Smooth muscle cell (in vitro differentiated cells): ENCODE measurements at regions not wholly inside any gene's neighbourhood (a gene's known extent, or its start where the extent isn't known, plus 50 kb on each side); places are given as distances from the start of the nearest gene placed in this dataset.

Source experiments
- DNase-seq: peaks from one replicate; lab custom pipeline; 2025; ENCODE audit not compliant: unreplicated experiment; lab: John Stamatoyannopoulos, UW
- H2AFZ ChIP-seq: fragments of 200-600 bp; sonication (generic); 2 replicates; pipeline ENCODE4 v1.6.0; 2016; ENCODE audit warnings: antibody characterized with exemption, low read depth, mild to moderate bottlenecking
- H3F3A ChIP-seq: fragments of 200-600 bp; sonication (generic); 2 replicates; pipeline ENCODE4 v1.6.0; 2017; ENCODE audit warnings: antibody characterized with exemption, low read depth
- H3K27ac ChIP-seq: fragments of 200-600 bp; sonication (generic); 2 replicates; pipeline ENCODE4 v1.5.1; 2016; ENCODE audit warnings: low read depth, mild to moderate bottlenecking
- H3K27me3 ChIP-seq: fragments of 200-600 bp; sonication (generic); 2 replicates; pipeline ENCODE4 v1.6.1; 2016; ENCODE audit warnings: low read depth, mild to moderate bottlenecking
- H3K36me3 ChIP-seq: fragments of 200-600 bp; sonication (generic); 2 replicates; pipeline ENCODE4 v1.5.1; 2016; ENCODE audit warnings: low read depth
- H3K4me1 ChIP-seq: fragments of 200-600 bp; sonication (generic); 2 replicates; pipeline ENCODE4 v1.5.1; 2016; ENCODE audit warnings: low read depth
- H3K4me2 ChIP-seq: fragments of 200-600 bp; sonication (generic); 2 replicates; pipeline ENCODE4 v1.6.0; 2016; ENCODE audit warnings: mild to moderate bottlenecking
- H3K4me3 ChIP-seq: fragments of 200-600 bp; sonication (generic); 2 replicates; pipeline ENCODE4 v1.5.1; 2016; ENCODE audit warnings: mild to moderate bottlenecking
- H3K79me2 ChIP-seq: fragments of 200-600 bp; sonication (generic); 2 replicates; pipeline ENCODE4 v1.6.0; 2016; ENCODE audit warnings: low read depth, mild to moderate bottlenecking
- H3K9ac ChIP-seq: fragments of 200-600 bp; sonication (generic); 2 replicates; pipeline ENCODE4 v1.6.0; 2016; ENCODE audit warnings: low read depth
- H3K9me3 ChIP-seq: fragments of 200-600 bp; sonication (generic); replicated peaks from 2 replicates; pipeline ENCODE4 v1.5.1; 2016; ENCODE audit warnings: low read depth
- H4K20me1 ChIP-seq: fragments of 200-600 bp; sonication (generic); 2 replicates; pipeline ENCODE4 v1.6.0; 2016; ENCODE audit warnings: low read depth
- WGBS: methylation state at CpG from one replicate; pipeline ENCODE4 v1.1.7; 2016; ENCODE audit warnings: low lambda C conversion rate; 5-methylcytosine and 5-hydroxymethylcytosine counted together
- TF ChIP-seq, protein P1 (sequence below): fragments of 200-600 bp; sonication (generic); IDR thresholded peaks from 2 replicates; pipeline ENCODE4 v1.5.1; 2017; ENCODE audit warnings: borderline replicate concordance, mild to moderate bottlenecking, antibody characterized with exemption; ENCODE audit not compliant: insufficient read depth, poor library complexity, severe bottlenecking

DNA sequence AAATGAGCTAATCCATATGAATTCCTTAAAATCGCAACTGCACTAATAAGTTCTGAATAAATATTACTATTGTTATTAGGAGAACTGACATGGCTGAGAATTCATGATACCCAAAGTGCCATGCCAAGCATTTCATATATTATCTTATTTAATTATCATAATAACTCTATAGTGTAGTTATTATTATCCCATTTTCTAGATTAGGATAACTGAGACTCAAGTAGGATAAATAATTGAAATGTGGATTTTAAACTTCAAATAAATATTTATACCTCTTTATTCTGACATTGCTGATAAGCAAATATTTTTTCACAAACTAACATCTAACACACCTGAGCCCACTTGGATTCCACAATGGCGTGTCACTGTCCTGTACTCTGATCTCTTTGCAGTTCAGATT, 492.7 kb downstream of the IRS1 start:
- no peaks in the 10 kb centered on the region for H3K9me3 ChIP-seq
- no peak overlapping the region for H3K27ac ChIP-seq
- 89% methylated on average over 2 of the region's 2 CpGs for WGBS
- no peaks in the 10 kb centered on the region for H3F3A ChIP-seq
- no peaks in the 10 kb centered on the region for H3K4me1 ChIP-seq
- TF ChIP-seq, protein P1, sequence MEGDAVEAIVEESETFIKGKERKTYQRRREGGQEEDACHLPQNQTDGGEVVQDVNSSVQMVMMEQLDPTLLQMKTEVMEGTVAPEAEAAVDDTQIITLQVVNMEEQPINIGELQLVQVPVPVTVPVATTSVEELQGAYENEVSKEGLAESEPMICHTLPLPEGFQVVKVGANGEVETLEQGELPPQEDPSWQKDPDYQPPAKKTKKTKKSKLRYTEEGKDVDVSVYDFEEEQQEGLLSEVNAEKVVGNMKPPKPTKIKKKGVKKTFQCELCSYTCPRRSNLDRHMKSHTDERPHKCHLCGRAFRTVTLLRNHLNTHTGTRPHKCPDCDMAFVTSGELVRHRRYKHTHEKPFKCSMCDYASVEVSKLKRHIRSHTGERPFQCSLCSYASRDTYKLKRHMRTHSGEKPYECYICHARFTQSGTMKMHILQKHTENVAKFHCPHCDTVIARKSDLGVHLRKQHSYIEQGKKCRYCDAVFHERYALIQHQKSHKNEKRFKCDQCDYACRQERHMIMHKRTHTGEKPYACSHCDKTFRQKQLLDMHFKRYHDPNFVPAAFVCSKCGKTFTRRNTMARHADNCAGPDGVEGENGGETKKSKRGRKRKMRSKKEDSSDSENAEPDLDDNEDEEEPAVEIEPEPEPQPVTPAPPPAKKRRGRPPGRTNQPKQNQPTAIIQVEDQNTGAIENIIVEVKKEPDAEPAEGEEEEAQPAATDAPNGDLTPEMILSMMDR, result no peak
- no peaks in the 10 kb centered on the region for H3K36me3 ChIP-seq
- H3K79me2 ChIP-seq, result no peaks in the 10 kb centered on the region
- no peak overlapping the region for H3K9ac ChIP-seq
- H3K27me3 ChIP-seq, result no peaks in the 10 kb centered on the region
- H3K4me3 ChIP-seq, result no peak overlapping the region
- no peaks in the 10 kb centered on the region for H4K20me1 ChIP-seq
- H2AFZ ChIP-seq, result no peak overlapping the region
- H3K4me2 ChIP-seq, result no peak overlapping the region
- no peak for DNase-seq

DNA sequence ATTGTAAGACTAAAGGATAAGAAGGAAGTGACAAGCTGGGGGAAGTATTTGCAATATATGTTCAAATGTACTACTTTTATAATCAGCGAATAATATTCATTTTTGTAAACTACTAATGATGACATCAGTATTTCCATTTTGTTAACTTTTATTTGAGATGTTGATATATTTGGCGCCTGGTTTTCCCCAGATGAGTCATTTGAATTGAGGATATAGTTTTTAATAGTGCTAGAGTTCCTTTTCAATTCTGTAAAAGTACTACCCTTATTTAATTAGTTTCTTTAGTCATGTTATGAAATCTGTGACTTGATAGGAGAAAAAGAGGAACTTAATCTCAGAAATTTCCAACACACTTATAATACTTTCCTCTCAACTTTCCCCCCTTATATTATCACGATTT, 495.3 kb downstream of the IRS1 start:
- WGBS, result 90% methylated on average over 3 of the region's 3 CpGs
- no peaks in the 10 kb centered on the region for H3K27me3 ChIP-seq
- no peak overlapping the region for H3K4me2 ChIP-seq

DNA sequence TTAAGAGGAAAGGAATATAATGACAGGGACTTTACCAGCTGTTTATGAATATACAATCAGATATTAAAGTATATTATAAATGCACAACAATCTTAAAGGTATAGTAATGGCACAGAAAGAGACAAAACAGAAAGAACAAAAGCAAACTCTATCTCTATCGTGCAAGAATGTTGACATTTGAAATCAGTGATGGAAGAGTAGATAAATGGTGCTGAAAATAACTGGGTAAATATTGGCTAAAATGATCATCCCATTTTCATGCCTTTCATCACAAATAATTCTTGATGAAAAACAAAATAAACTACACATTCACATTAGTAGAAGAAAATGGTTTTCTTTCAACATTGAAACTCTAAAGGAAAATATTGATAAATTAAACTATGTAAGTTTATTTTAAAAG, 495.9 kb downstream of the IRS1 start:
- DNase-seq, result no peak
- Histone ChIP-seq H4K20me1 (no peaks in the 10 kb centered on the region), H3K79me2 (no peaks in the 10 kb centered on the region), H3K36me3 (no peaks in the 10 kb centered on the region), H2AFZ (no peak overlapping the region), H3K4me2 (no peak overlapping the region), H3K27ac (no peak overlapping the region), H3K4me1 (no peaks in the 10 kb centered on the region), H3K9ac (no peak overlapping the region), H3K9me3 (no peaks in the 10 kb centered on the region), H3K4me3 (no peak overlapping the region), H3F3A (no peaks in the 10 kb centered on the region), H3K27me3 (no peaks in the 10 kb centered on the region)
- TF ChIP-seq, protein P1, result no peak
- 78% methylated on average over 1 of the region's 1 CpG for WGBS

More for the DNA sequence above, 495.3 kb downstream of the IRS1 start:
- no peaks in the 10 kb centered on the region for H3K36me3 ChIP-seq
- no peak overlapping the region for H3K27ac ChIP-seq
- H3K4me1 ChIP-seq, result no peaks in the 10 kb centered on the region
- no peaks in the 10 kb centered on the region for H3K9me3 ChIP-seq
- H3K4me3 ChIP-seq, result no peak overlapping the region
- no peak overlapping the region for H3K9ac ChIP-seq
- H4K20me1 ChIP-seq, result no peaks in the 10 kb centered on the region
- no peaks in the 10 kb centered on the region for H3K79me2 ChIP-seq
- TF ChIP-seq, protein P1, result no peak
- no peak overlapping the region for H2AFZ ChIP-seq
- DNase-seq, result no peak
- H3F3A ChIP-seq, result no peaks in the 10 kb centered on the region

DNA sequence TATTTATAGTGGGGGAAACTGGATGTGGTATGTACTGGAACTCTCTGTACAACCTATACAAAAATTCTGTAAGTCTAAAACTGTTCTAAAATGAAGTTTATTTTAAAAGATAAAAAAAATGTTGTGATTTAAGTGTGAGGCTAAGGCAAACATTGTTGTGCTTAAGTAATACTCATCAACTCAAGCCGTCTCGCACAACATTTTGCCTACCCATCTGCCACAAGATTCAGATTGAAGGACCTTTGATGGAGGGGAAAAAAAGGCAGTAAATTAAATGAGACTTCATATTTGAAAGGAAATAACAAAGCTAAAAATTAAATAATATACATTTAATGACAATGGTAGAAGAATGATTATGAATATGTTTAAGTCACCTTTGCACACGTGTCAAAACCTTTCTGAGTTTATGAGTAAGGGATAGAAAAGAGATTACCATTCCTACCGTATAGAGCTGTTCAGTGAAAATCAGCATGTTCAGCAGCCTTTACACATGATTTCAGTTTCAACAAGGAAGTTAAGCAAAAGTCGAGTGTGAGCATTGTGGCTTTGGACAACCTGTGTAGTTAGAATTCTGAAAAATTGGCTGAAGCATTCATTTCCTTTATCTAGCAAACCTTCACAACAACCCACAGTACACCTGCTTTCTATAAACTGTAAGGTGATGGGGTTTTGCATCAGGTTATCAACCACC, 499.3 kb downstream of the IRS1 start:
- 87% methylated on average over 5 of the region's 5 CpGs for WGBS
- no peaks in the 10 kb centered on the region for H3F3A ChIP-seq

More for the DNA sequence above, 499.3 kb downstream of the IRS1 start:
- TF ChIP-seq, protein P1, result no peak
- H3K36me3 ChIP-seq, result no peaks in the 10 kb centered on the region
- no peaks in the 10 kb centered on the region for H3K4me1 ChIP-seq
- DNase-seq, result no peak
- no peak overlapping the region for H3K4me3 ChIP-seq
- H2AFZ ChIP-seq, result no peak overlapping the region
- H3K27ac ChIP-seq, result no peak overlapping the region
- no peaks in the 10 kb centered on the region for H3K79me2 ChIP-seq
- H3K27me3 ChIP-seq, result no peaks in the 10 kb centered on the region
- no peak overlapping the region for H3K9ac ChIP-seq
- H4K20me1 ChIP-seq, result no peaks in the 10 kb centered on the region
- no peaks in the 10 kb centered on the region for H3K9me3 ChIP-seq
- H3K4me2 ChIP-seq, result no peak overlapping the region
